NCI-H82 (cell line): ENCODE measurements at regions not wholly inside any gene's neighbourhood (a gene's known extent, or its start where the extent isn't known, plus 50 kb on each side); places are given as distances from the start of the nearest gene placed in this dataset.
"Not testable (repeated sequence)": the region's sequence is repeated elsewhere in the genome, so short reads cannot be mapped to it uniquely, and the experiment has no call there.

ENCODE experiments used
- DNase-seq: peaks from one replicate; lab custom pipeline; 2025; lab: John Stamatoyannopoulos, UW

DNA sequence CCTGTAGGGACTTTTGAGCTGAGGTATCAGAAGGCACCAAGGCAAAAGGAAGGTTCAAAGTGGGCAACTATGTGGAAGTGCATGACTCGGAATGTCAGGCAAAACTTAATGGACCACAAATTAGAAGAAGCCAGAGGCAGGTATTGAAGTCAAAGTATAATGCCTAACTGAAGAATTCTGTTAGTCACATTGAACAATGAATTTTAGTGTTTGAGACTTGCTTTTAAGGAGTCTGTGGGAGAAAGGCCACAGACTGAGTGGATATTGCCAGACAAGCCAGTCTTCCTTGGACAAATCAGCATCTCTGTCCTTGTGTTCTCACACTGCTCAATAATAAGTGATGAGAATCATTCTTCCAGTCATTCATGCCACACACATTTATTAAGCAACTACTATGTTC lies 498.9 kb downstream of the STK39 start:
- no peak for DNase-seq

GRCh38 chr2:167745667-167746066 lies 501.7 kb downstream of the STK39 start:
- DNase-seq, result no peak

- not testable (repeated sequence) for DNase-seq
These were observed 507.5 kb downstream of the STK39 start for GRCh38 chr2:167739921-167740320.

DNA sequence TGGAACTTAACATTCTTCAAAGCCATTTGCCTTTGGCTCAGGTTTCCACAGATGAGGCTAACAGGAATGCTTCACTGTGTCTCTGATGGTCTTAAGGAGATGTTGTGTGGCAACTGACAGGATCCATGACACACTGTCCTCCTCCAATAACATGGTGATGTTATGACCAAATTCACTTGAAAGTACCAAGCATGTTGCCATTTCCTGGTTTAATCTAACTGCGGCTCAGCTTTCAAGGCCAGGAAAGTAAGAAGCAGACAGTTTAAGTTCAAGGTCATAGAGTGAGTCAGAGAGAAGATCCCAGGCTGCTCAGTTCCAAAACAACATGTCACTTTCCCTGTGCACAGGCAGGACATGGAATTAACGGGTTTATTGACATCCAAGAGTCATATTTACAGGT lies 513.6 kb downstream of the STK39 start:
- DNase-seq, result no peak

- peak; percentile 48 for DNase-seq
These were observed 515.1 kb downstream of the STK39 start for GRCh38 chr2:167732326-167732725.

GRCh38 chr2:167729911-167730310 lies 517.5 kb downstream of the STK39 start:
- no peak for DNase-seq

- no peak for DNase-seq
These were observed 520.6 kb downstream of the STK39 start for GRCh38 chr2:167726788-167727187.

- no peak for DNase-seq
These were observed 525.8 kb downstream of the STK39 start for GRCh38 chr2:167721593-167721992.

DNA sequence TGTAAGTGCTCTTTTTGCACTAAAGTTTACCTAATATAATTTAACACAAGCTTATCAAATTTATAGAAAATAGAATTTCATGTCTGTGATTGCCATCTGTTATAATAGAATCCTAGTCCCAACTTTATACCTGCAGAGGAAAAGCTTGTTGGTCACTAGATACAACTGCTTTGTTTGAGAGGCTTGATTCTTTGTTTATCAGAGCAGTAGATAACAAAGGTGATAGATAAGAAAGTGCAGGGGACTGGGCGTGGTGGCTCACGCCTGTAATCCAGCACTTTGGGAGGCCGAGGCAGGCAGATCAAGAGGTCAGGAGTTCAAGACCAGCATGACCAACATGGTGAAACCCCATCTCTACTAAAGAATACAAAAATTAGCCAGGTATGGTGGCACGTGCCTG lies 528.0 kb downstream of the STK39 start:
- DNase-seq, result no peak

DNA sequence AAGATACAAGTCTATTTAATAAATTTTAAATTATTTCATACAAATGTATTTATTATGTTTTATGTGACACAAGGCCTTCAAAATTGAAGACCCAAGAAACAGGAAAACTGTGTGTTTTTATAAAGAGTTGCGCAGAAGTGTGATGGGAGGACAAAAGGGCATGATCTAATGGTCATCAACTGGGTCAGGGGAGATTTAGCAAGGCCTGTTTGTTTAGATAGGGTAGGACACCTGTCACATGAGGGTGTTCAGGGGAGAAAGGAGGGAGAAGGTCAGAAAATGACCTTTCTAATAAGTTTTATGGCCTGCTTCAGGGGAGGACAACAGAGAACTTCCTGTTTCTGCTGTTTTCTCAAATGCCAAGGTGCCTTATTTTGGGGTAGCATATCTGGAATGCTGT lies 528.8 kb downstream of the STK39 start:
- no peak for DNase-seq

DNA sequence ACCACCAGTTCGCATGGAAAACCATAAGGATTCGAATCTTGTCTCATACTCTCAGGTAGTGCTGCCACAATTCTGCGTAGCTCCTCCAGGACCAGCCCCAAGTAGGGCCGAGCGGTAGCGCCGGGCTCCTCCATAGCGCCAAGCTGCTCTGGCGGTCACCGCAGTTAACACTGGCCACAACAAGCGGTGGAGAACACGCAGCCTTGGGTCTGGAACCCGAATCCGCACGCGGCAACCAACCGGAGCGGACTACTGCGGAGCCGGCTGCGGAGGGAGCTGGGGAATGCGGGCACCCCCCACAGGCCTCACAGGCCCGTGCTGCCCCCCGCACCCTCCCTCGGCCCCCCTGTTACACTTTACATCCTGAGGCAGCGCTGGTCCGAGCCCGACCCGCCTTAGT lies 531.5 kb downstream of the STK39 start:
- no peak for DNase-seq

- not testable (repeated sequence) for DNase-seq
These were observed 531.9 kb downstream of the STK39 start for GRCh38 chr2:167715498-167715897.

DNA sequence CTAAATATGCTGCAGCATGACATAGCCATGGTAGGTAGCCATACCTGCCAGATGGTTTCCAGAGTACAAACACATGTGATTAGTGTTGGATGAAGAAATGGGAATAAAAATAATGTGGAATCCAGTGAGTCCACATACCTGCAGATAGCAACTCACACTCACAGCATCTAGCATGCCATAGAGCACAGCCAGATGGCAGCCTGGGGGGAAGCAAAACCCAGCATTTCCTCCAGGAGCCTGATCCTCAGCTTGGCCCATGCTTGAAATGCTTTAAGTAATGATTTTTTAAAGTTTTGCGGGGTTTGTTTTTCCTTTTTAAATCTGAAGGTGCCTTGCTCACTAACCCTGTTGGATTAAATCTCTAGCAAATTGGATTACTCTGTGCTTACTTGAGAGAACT lies 535.1 kb downstream of the STK39 start:
- peak; percentile 74 for DNase-seq

DNA sequence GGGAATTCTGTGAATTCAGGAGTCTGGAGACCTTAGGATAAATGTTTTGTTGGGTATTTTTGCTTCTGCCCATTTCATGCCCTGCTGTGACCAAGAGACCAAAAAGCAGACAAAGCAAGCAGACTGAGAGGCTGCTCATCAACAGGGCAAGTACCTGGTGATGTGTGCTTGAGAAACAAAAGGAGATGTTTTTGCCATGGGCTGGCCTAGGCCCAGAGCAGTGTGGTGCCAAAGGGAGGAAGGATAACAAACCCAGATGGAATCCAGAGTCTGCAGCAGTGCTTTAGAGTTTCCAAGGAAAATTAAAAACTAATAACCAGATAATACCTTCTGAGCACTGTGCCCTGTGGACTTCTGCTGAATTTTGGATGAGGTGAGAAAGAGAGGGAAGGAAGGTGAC lies 538.4 kb downstream of the STK39 start:
- DNase-seq, result no peak

GRCh38 chr2:167706800-167707199 lies 540.6 kb downstream of the STK39 start:
- no peak for DNase-seq

- no peak for DNase-seq
These were observed 544.0 kb downstream of the STK39 start for GRCh38 chr2:167703441-167703840.

DNA sequence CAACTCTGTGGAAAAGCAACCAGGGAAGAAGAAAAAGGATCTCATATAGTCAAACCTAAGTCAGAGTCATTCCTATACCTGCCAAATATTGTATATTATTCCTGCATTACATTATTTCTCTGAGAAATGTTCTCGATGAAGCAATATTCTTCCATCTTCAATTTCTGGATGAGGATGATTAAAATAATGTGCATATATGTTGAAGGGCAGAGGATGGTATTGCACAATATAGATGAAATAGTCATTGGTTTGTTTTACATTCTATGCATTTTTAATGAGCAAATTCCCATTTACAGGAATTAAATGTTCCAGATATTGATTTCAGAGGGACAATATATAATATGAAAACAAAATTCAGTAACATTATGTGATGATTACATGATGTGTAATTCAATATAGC lies 545.2 kb downstream of the STK39 start:
- DNase-seq, result no peak

GRCh38 chr2:167701651-167702050 lies 545.7 kb downstream of the STK39 start:
- no peak for DNase-seq

DNA sequence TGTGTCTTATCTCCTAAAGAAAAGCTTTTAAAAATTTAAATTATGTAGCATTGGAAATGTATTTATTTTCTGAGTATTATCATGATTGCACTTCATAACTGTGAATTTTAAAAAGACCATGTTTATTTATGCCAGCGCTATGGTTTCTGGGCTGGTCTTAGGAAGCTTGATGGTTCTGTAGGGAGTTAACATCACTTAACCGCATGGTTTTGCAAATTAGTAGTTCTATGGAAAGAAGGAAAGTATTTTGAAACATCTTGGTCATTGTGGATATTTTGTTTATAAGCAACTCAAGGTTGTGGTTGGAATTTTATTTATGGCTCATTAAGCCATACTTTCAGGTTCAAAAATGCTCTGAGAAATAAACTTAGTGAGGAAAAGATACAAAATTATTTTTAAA lies 549.4 kb downstream of the STK39 start:
- no peak for DNase-seq

DNA sequence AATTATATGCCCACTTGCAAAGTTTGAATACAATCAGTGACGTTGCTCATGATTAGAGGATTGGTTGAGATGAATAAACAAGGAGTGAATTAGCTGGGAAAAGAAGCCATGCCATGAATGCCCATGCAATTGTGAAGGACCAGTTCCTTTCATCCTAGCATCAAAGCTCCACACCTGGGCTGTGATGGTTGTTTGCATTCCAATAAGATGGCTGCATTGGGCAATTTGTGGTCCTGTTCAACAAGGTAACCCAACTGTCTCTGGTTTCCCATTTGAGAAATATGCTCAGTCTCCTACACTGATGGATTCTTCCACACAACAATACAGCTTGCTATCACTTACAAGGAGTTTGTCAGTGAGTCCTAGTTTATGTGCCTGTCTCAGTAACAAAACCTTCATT lies 550.2 kb downstream of the STK39 start:
- no peak for DNase-seq

- no peak for DNase-seq
These were observed 554.5 kb downstream of the STK39 start for GRCh38 chr2:167692936-167693335.

- DNase-seq, result no peak
These were observed 555.2 kb downstream of the STK39 start for GRCh38 chr2:167692191-167692590.

DNA sequence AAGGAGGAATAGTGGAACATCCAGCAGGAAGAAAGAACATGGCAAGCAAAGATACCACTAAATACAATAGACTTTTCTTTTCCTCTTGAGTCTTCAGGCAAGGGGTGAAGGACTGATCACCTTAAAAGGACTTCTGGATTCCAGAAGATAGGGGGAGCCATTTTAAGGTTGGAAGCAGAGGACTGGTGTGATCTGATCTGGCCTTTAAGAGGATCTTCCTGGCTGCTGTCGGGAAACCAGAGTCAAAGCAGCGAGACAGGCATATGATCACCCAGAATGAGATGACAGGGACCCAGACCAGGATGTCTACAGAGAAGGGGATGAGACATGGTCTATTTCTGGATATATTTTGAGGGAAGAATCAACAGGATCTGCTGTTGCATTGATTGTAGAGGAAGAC lies 558.0 kb downstream of the STK39 start:
- peak; percentile 59 for DNase-seq

DNA sequence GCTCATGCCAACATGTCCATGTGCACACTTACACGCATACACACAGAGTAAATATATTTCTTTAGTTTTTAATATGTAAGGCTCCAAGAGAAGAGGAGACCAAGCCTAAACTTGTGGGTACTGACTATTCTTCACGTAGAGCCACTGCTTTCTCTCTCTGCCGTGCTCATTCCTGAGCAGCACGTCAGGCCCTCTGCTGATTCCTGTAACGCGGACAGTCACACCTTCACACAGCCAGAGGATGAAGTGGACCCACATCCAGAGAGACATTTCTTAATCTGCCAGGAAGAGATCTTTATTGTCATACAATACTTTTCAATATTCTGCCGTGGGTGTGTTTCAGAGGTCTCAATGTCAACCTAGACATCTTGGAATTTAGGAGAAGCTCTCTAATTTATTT lies 560.7 kb downstream of the STK39 start:
- DNase-seq, result no peak
